H1 (cell line): ENCODE measurements at regions not wholly inside any gene's neighbourhood (a gene's known extent, or its start where the extent isn't known, plus 50 kb on each side); places are given as distances from the start of the nearest gene placed in this dataset.

Experiments used
- CTCF ChIA-PET: fragments of 300-600 bp; sonication (Branson Sonifier 250); formaldehyde crosslinking; loops from one replicate; lab custom pipeline; 2021; ENCODE audit not compliant: partially characterized antibody; lab: Charles Lee
- POLR2A ChIA-PET: fragments of 300-600 bp; sonication (Branson Sonifier 250); formaldehyde crosslinking; loops from one replicate; lab custom pipeline; 2021; ENCODE audit warnings: inconsistent platforms; ENCODE audit not compliant: partially characterized antibody; lab: Charles Lee
- DNase-seq, 2 experiments: peaks; one replicate each; pipeline versions ENCODE4 v3.0.0 to v3.0.0-alpha.2; 2010 to 2022; ENCODE audit warnings: low spot score in 2 of 2, low read depth in 1 of 2, mixed read lengths in 1 of 2
- FAIRE-seq: peaks from 2 replicates; lab custom pipeline; 2011; peaks lifted over from hg19 to GRCh38; lab: Jason Lieb, UNC
- H2AFZ ChIP-seq: 2 replicates; pipeline ENCODE4 v1.8.1; 2012; ENCODE audit warnings: low read length, inconsistent platforms
- H2AK5ac ChIP-seq: 2 replicates; pipeline ENCODE4 v1.6.1; 2013; ENCODE audit warnings: low read depth, low read length
- H2BK120ac ChIP-seq: replicated peaks from 2 replicates; pipeline ENCODE3; 2013; ENCODE audit warnings: low read depth, low read length, inconsistent platforms
- H2BK12ac ChIP-seq: 2 replicates; pipeline ENCODE4 v1.6.1; 2013; ENCODE audit warnings: low read depth, low read length
- H2BK15ac ChIP-seq: 2 replicates; pipeline ENCODE4 v1.6.1; 2013; ENCODE audit warnings: low read length
- H2BK20ac ChIP-seq: 2 replicates; pipeline ENCODE4 v1.6.1; 2013; ENCODE audit warnings: low read length
- H2BK5ac ChIP-seq: 2 replicates; pipeline ENCODE4 v1.6.1; 2013; ENCODE audit warnings: low read depth, low read length
- H3K14ac ChIP-seq: 2 replicates; pipeline ENCODE4 v1.6.1; 2013; ENCODE audit warnings: inconsistent platforms; ENCODE audit not compliant: insufficient read length
- H3K18ac ChIP-seq: 2 replicates; pipeline ENCODE4 v1.6.1; 2013; ENCODE audit warnings: low read length; ENCODE audit errors: extremely low read depth
- H3K23ac ChIP-seq: 2 replicates; pipeline ENCODE4 v1.6.1; 2013; ENCODE audit warnings: inconsistent platforms; ENCODE audit not compliant: insufficient read length
- H3K23me2 ChIP-seq: 2 replicates; pipeline ENCODE4 v1.6.1; 2013; ENCODE audit warnings: low read depth, low read length
- H3K27ac ChIP-seq: 2 replicates; pipeline ENCODE4 v1.6.1; 2011; ENCODE audit warnings: low read depth, low read length, inconsistent platforms
- H3K27me3 ChIP-seq, 4 experiments: replicated peaks in 1 of 4; 1 replicate in 1 of 4; 2 replicates in 3 of 4; pipeline versions ENCODE4 v1.6.1 to v1.8.1; 2011 to 2013; ENCODE audit warnings: low read length in 3 of 4, mild to moderate bottlenecking in 3 of 4, inconsistent platforms in 2 of 4, mixed read lengths in 2 of 4, moderate library complexity in 1 of 4; ENCODE audit not compliant: control insufficient read depth in 3 of 4, insufficient read depth in 3 of 4; ENCODE audit errors: extremely low read depth in 1 of 4
- H3K36me3 ChIP-seq, 4 experiments: 2 replicates each; pipeline versions ENCODE4 v1.6.1 to v1.8.1; 2011 to 2013; ENCODE audit warnings: mild to moderate bottlenecking in 4 of 4, low read length in 3 of 4, moderate library complexity in 2 of 4, control low read depth in 1 of 4, inconsistent platforms in 1 of 4; ENCODE audit not compliant: insufficient read depth in 4 of 4, control insufficient read depth in 2 of 4
- H3K4ac ChIP-seq: replicated peaks from 2 replicates; pipeline ENCODE3; 2013; ENCODE audit warnings: low read length, low read depth, mixed read lengths, inconsistent platforms; ENCODE audit not compliant: insufficient read length
- H3K4me1 ChIP-seq, 4 experiments: replicated peaks in 1 of 4; 1 replicate in 1 of 4; 2 replicates in 3 of 4; pipeline versions ENCODE4 v1.6.1 to v1.8.1; 2011 to 2013; ENCODE audit warnings: low read length in 3 of 4, inconsistent platforms in 2 of 4, mixed read lengths in 1 of 4; ENCODE audit not compliant: insufficient read depth in 4 of 4, control insufficient read depth in 3 of 4
- H3K4me2 ChIP-seq, 2 experiments: 2 replicates each; pipeline versions ENCODE4 v1.6.1 to v1.8.1; 2011 to 2013; ENCODE audit warnings: low read depth in 2 of 2, low read length in 2 of 2, control low read depth in 1 of 2, inconsistent platforms in 1 of 2, mild to moderate bottlenecking in 1 of 2; ENCODE audit not compliant: insufficient read depth in 1 of 2
- H3K4me3 ChIP-seq, 4 experiments: fragments of 200-600, 300-600 bp in 1 of 4; sonication (generic), shearing (Covaris generic), sonication (Bioruptor Twin) in 1 of 4; 2 replicates each; pipeline versions ENCODE4 v1.5.1 to v1.8.1; 2011 to 2016; ENCODE audit warnings: low read length in 4 of 4, low read depth in 3 of 4, control low read depth in 2 of 4, inconsistent platforms in 2 of 4, mild to moderate bottlenecking in 2 of 4, mixed read lengths in 1 of 4, moderate library complexity in 1 of 4; ENCODE audit not compliant: insufficient read depth in 2 of 4; ENCODE audit errors: extremely low read depth in 1 of 4
- H3K56ac ChIP-seq: replicated peaks from 2 replicates; pipeline ENCODE3; 2013; ENCODE audit warnings: low read depth, mild to moderate bottlenecking, mixed read lengths, low read length, inconsistent platforms; ENCODE audit not compliant: insufficient read length
- H3K79me1 ChIP-seq: 2 replicates; pipeline ENCODE4 v1.6.1; 2013; ENCODE audit warnings: low read depth, low read length, control low read depth
- H3K79me2 ChIP-seq, 2 experiments: 2 replicates each; pipeline versions ENCODE4 v1.6.1 to v1.8.1; 2012 to 2013; ENCODE audit warnings: low read length in 2 of 2, mild to moderate bottlenecking in 2 of 2, inconsistent platforms in 1 of 2; ENCODE audit not compliant: insufficient read depth in 2 of 2, control insufficient read depth in 1 of 2
- H3K9ac ChIP-seq, 4 experiments: replicated peaks in 1 of 4; 1 replicate in 1 of 4; 2 replicates in 3 of 4; pipeline versions ENCODE4 v1.6.1 to v1.8.1; 2011 to 2013; ENCODE audit warnings: low read depth in 3 of 4, low read length in 3 of 4, control low read depth in 2 of 4, mild to moderate bottlenecking in 2 of 4, moderate library complexity in 2 of 4, inconsistent platforms in 1 of 4; ENCODE audit errors: extremely low read depth in 1 of 4
- H3K9me3 ChIP-seq, 2 experiments: 2 replicates each; pipeline versions ENCODE4 v1.6.1 to v1.8.1; 2012 to 2013; ENCODE audit warnings: mild to moderate bottlenecking in 2 of 2, moderate library complexity in 2 of 2, control low read depth in 1 of 2, inconsistent platforms in 1 of 2, low read depth in 1 of 2, low read length in 1 of 2, mixed read lengths in 1 of 2; ENCODE audit not compliant: insufficient read depth in 2 of 2
- H4K20me1 ChIP-seq, 2 experiments: replicated peaks in 1 of 2; 2 replicates each; pipeline versions ENCODE3 to v1.8.1; 2011 to 2013; ENCODE audit warnings: inconsistent platforms in 2 of 2, low read length in 2 of 2, mild to moderate bottlenecking in 1 of 2; ENCODE audit not compliant: insufficient read depth in 2 of 2, control insufficient read depth in 1 of 2
- H4K5ac ChIP-seq: 2 replicates; pipeline ENCODE4 v1.6.1; 2013; ENCODE audit warnings: low read length, low read depth, mixed read lengths, inconsistent platforms; ENCODE audit not compliant: insufficient read length
- H4K8ac ChIP-seq: 2 replicates; pipeline ENCODE4 v1.8.0; 2013; ENCODE audit warnings: mild to moderate bottlenecking, moderate library complexity, low read length, inconsistent platforms; ENCODE audit not compliant: insufficient read depth; ENCODE audit errors: extremely low read depth
- H4K91ac ChIP-seq: replicated peaks from 2 replicates; pipeline ENCODE3; 2013; ENCODE audit warnings: low read length, mixed read lengths, inconsistent platforms; ENCODE audit not compliant: insufficient read length
- BRCA1 ChIP-seq: IDR thresholded peaks from 2 replicates; pipeline ENCODE4 v1.6.1; 2012; ENCODE audit warnings: low read depth, low read length, improper control_type of control experiment
- CEBPB ChIP-seq: IDR thresholded peaks from 2 replicates; pipeline ENCODE4 v1.6.1; 2012; ENCODE audit warnings: low read depth, low read length
- EP300 ChIP-seq, 2 experiments: IDR thresholded peaks; 1 replicate in 1 of 2; 2 replicates in 1 of 2; pipeline ENCODE4 v1.6.1; 2011 to 2012; ENCODE audit warnings: low read depth in 2 of 2, low read length in 2 of 2, mild to moderate bottlenecking in 2 of 2, borderline replicate concordance in 1 of 2, inconsistent platforms in 1 of 2, moderate library complexity in 1 of 2
- EZH2 ChIP-seq: fragments of 200-600 bp; sonication (generic); IDR thresholded peaks from 2 replicates; pipeline ENCODE4 v1.7.1; 2012; ENCODE audit warnings: low read depth, mild to moderate bottlenecking, moderate library complexity, low read length, inconsistent platforms; ENCODE audit not compliant: severe bottlenecking
- GTF2F1 ChIP-seq: IDR thresholded peaks from 2 replicates; pipeline ENCODE4 v1.6.1; 2012; ENCODE audit warnings: low read depth, low read length, improper control_type of control experiment, borderline replicate concordance
- JUN ChIP-seq: IDR thresholded peaks from 2 replicates; pipeline ENCODE4 v1.6.1; 2011; ENCODE audit warnings: low read depth, mild to moderate bottlenecking, improper control_type of control experiment, low read length
- JUND ChIP-seq: IDR thresholded peaks from 2 replicates; pipeline ENCODE4 v1.6.1; 2011; ENCODE audit warnings: mild to moderate bottlenecking, improper control_type of control experiment, low read length
- KDM4A ChIP-seq: IDR thresholded peaks from one replicate; pipeline ENCODE4 v1.7.1; 2012; ENCODE audit warnings: low read depth, mild to moderate bottlenecking, moderate library complexity, low read length, inconsistent platforms; ENCODE audit not compliant: severe bottlenecking
- RNF2 ChIP-seq: fragments of 200-900, 300-1000 bp; sonication (generic); IDR thresholded peaks from 2 replicates; pipeline ENCODE4 v1.7.1; 2016; ENCODE audit warnings: borderline replicate concordance, low read depth, mild to moderate bottlenecking, antibody characterized with exemption, low read length; ENCODE audit not compliant: poor library complexity, severe bottlenecking; ENCODE audit errors: missing control alignments
- RXRA ChIP-seq: IDR thresholded peaks from 2 replicates; pipeline ENCODE4 v1.6.1; 2011; ENCODE audit warnings: low read depth, mild to moderate bottlenecking, low read length, moderate library complexity; ENCODE audit not compliant: insufficient read depth
- SIN3A ChIP-seq, 2 experiments: IDR thresholded peaks in 1 of 2; conservative IDR thresholded peaks in 1 of 2; 2 replicates each; pipeline ENCODE4 v1.6.1; 2011 to 2012; ENCODE audit warnings: low read length in 2 of 2, improper control_type of control experiment in 1 of 2, low read depth in 1 of 2, mild to moderate bottlenecking in 1 of 2
- WGBS, 2 experiments: shearing (Covaris generic) in 1 of 2; methylation state at CpG; one replicate each; pipeline versions ENCODE4 v1.1.6 to v1.1.7; 2013 to 2015; ENCODE audit warnings: low lambda C conversion rate in 2 of 2, mixed read lengths in 2 of 2, inconsistent platforms in 1 of 2, low coverage in 1 of 2, missing lambda C conversion rate in 1 of 2; ENCODE audit not compliant: insufficient replicate concordance in 2 of 2, insufficient coverage in 1 of 2, insufficient read length in 1 of 2; ENCODE audit errors: extremely low coverage in 1 of 2, missing lambda C conversion rate in 1 of 2; 5-methylcytosine and 5-hydroxymethylcytosine counted together
- TF ChIP-seq, protein P1 (sequence below): IDR thresholded peaks from 2 replicates; pipeline ENCODE4 v1.6.1; 2012; ENCODE audit warnings: inconsistent platforms

DNA sequence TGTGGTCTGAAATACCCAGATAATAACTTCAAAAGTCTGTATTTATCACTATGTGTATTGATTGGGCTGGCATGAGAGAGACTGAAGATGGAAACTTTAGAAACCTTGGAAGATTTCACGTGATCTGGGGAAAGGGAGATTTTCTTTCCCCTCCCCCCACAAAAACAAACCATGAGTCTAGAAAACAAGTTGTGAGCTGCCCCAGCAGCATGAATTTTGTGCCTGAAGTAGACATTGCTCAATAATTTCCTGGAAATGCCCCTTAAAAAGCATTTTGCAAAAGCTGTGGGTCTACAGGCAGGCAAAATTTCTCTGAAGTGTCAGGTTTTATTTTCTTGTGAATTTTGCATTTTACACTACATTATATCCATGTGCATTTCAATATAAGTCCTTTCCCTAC is 101.8 kb downstream of the ETAA1 start:
- Histone ChIP-seq H3K36me3 (no peaks in the 10 kb centered on the region), H3K14ac (no peak overlapping the region)
- DNase-seq = no peak
- TF ChIP-seq BRCA1 (no peak), RXRA (no peak), KDM4A (no peak), EZH2 (no peak), GTF2F1 (no peak), SIN3A (conservative IDR thresholded peaks at IDR 0.05 in 1 of 2, IDR thresholded peaks at IDR 0.05 in 1 of 2; ENCODE audit: low read depth in 1 of 2, low read length in 2 of 2) (no peak), JUND (no peak), JUN (no peak), EP300 (IDR thresholded peaks at IDR 0.05; ENCODE audit: borderline replicate concordance in 1 of 2, low read depth in 2 of 2, low read length in 2 of 2) (no peak), RNF2 (no peak), CEBPB (no peak)
- TF ChIP-seq, protein P1, sequence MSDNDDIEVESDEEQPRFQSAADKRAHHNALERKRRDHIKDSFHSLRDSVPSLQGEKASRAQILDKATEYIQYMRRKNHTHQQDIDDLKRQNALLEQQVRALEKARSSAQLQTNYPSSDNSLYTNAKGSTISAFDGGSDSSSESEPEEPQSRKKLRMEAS = no peak
- TF ChIP-seq, all 59 proteins: peak for 0
- 91% methylated on average over 1 of the region's 1 CpG; no CpG with 5 or more reads in 1 of the 2 experiments for WGBS, 2 experiments
- no peak overlapping the region for H4K91ac ChIP-seq
- no peak overlapping the region for H3K27ac ChIP-seq
- H3K4me2 ChIP-seq = no peak overlapping the region
- H3K4me1 ChIP-seq = no peaks in the 10 kb centered on the region
- H3K18ac ChIP-seq = no peak overlapping the region
- H2BK12ac ChIP-seq = no peak overlapping the region
- H3K9me3 ChIP-seq = no peaks in the 10 kb centered on the region
- H2BK120ac ChIP-seq = no peak overlapping the region
- no peak overlapping the region for H3K9ac ChIP-seq
- ChIA-PET POLR2A (no interaction called here), CTCF (no interaction called here)
- H3K79me2 ChIP-seq = no peaks in the 10 kb centered on the region
- H4K5ac ChIP-seq = no peak overlapping the region
- H3K23me2 ChIP-seq = no peaks in the 10 kb centered on the region
- H3K4me3 ChIP-seq = no peak overlapping the region
- H3K23ac ChIP-seq = no peak overlapping the region
- FAIRE-seq = no peak
- no peaks in the 10 kb centered on the region for H3K27me3 ChIP-seq
- no peak overlapping the region for H2AK5ac ChIP-seq
- no peak overlapping the region for H3K4ac ChIP-seq
- H3K56ac ChIP-seq = no peak overlapping the region
- no peaks in the 10 kb centered on the region for H4K20me1 ChIP-seq
- H2BK15ac ChIP-seq = no peak overlapping the region
- H4K8ac ChIP-seq = no peak overlapping the region
- no peaks in the 10 kb centered on the region for H3K79me1 ChIP-seq
- no peak overlapping the region for H2BK5ac ChIP-seq
- H2AFZ ChIP-seq = no peak overlapping the region; the same call in 1 of the 2 replicates
- no peak overlapping the region for H2BK20ac ChIP-seq
